K562 (cell line): ENCODE measurements at regions not wholly inside any gene's neighbourhood (a gene's known extent, or its start where the extent isn't known, plus 50 kb on each side); places are given as distances from the start of the nearest gene placed in this dataset.

Experiments used
- ATAC-seq: fragments of 200-7000 bp; cut with Tn5 transposase; 3 replicates; pipeline ENCODE4 v1.9.1; 2020; ENCODE audit warnings: moderate library complexity
- BruUV-seq: library from RNA; stranded (reverse); fragments of 400-500 nt; replicated peaks from 2 replicates; lab custom pipeline; 2021; lab: Mats Ljungman, UMichigan
- CTCF ChIA-PET: fragments of 300-600 bp; formaldehyde crosslinking; extraction: SDS; loops from one replicate; lab custom pipeline; 2021; ENCODE audit warnings: low intra/inter-chr PET ratio; lab: Yijun Ruan, JAX
- POLR2A ChIA-PET: fragments of 300-600, 350-650 bp; sonication (Branson Sonifier 250); formaldehyde crosslinking; extraction: SDS; loops from one replicate; lab custom pipeline; 2021; ENCODE audit warnings: antibody characterized with exemption, inconsistent platforms; lab: Yijun Ruan, JAX
- DNase-seq, 4 experiments: peaks; one replicate each; pipeline versions ENCODE4 v3.0.0 to v3.0.0-alpha.2; 2011 to 2018; ENCODE audit warnings: low spot score in 3 of 4, mixed read lengths in 3 of 4; ENCODE audit errors: extremely low read depth in 1 of 4
- FAIRE-seq: peaks from 2 replicates; lab custom pipeline; 2011; peaks lifted over from hg19 to GRCh38; lab: Jason Lieb, UNC
- H2AFZ ChIP-seq: 2 replicates; pipeline ENCODE4 v1.6.0; 2011; ENCODE audit warnings: low read depth, low read length, control low read depth, inconsistent platforms
- H3K27ac ChIP-seq: fragments of 200-600 bp; 3 replicates; pipeline ENCODE4 v1.8.0; 2011; ENCODE audit warnings: low read depth, mild to moderate bottlenecking, control low read depth, inconsistent platforms, low read length, moderate library complexity, mixed read lengths; ENCODE audit errors: extremely low read depth
- H3K27me3 ChIP-seq, 2 experiments: fragments of 300-600 bp in 1 of 2; 2 replicates in 1 of 2; 3 replicates in 1 of 2; pipeline versions ENCODE4 v1.6.0 to v1.8.0; 2011; ENCODE audit warnings: inconsistent platforms in 2 of 2, low read length in 2 of 2, mild to moderate bottlenecking in 1 of 2, mixed read lengths in 1 of 2, moderate library complexity in 1 of 2; ENCODE audit not compliant: control insufficient read depth in 2 of 2, insufficient read depth in 2 of 2
- H3K36me3 ChIP-seq: fragments of 300-600 bp; 3 replicates; pipeline ENCODE4 v1.8.0; 2011; ENCODE audit warnings: mild to moderate bottlenecking, low read length, inconsistent platforms; ENCODE audit not compliant: control insufficient read depth, insufficient read depth
- H3K4me1 ChIP-seq, 2 experiments: fragments of 200-600 bp in 1 of 2; replicated peaks in 1 of 2; 2 replicates in 1 of 2; 3 replicates in 1 of 2; pipeline versions ENCODE4 v1.5.1 to v1.8.0; 2011; ENCODE audit warnings: inconsistent platforms in 2 of 2, low read length in 2 of 2, mild to moderate bottlenecking in 1 of 2, mixed read lengths in 1 of 2, moderate library complexity in 1 of 2; ENCODE audit not compliant: control insufficient read depth in 2 of 2, insufficient read depth in 2 of 2
- H3K4me2 ChIP-seq: 2 replicates; pipeline ENCODE4 v1.6.1; 2011; ENCODE audit warnings: low read length, control low read depth, inconsistent platforms, mixed read lengths; ENCODE audit not compliant: insufficient read depth
- H3K4me3 ChIP-seq: fragments of 200-600 bp; sonication (generic), shearing (Covaris generic); 2 replicates; pipeline ENCODE4 v1.5.1; 2016; ENCODE audit warnings: control low read depth, inconsistent platforms
- H3K79me2 ChIP-seq: fragments of 200-600 bp; 3 replicates; pipeline ENCODE4 v1.8.0; 2011; ENCODE audit warnings: low read length, inconsistent platforms; ENCODE audit not compliant: control insufficient read depth, insufficient read depth
- H3K9ac ChIP-seq, 2 experiments: 2 replicates each; pipeline versions ENCODE4 v1.6.0 to v1.6.1; 2011; ENCODE audit warnings: low read depth in 2 of 2, low read length in 2 of 2, control low read depth in 1 of 2, inconsistent platforms in 1 of 2, mild to moderate bottlenecking in 1 of 2, mixed read lengths in 1 of 2; ENCODE audit not compliant: insufficient read depth in 1 of 2
- H3K9me1 ChIP-seq: one replicate; pipeline ENCODE4 v1.6.0; 2011; ENCODE audit warnings: inconsistent platforms, mild to moderate bottlenecking, low read length, moderate library complexity; ENCODE audit not compliant: control insufficient read depth, insufficient read depth
- H3K9me3 ChIP-seq: replicated peaks from 2 replicates; pipeline ENCODE4 v1.5.1; 2011; ENCODE audit warnings: low read depth, low read length, inconsistent platforms; ENCODE audit not compliant: control insufficient read depth, insufficient read depth
- H4K20me1 ChIP-seq: replicated peaks from 2 replicates; pipeline ENCODE4 v1.6.1; 2011; ENCODE audit warnings: low read length, inconsistent platforms, mixed read lengths; ENCODE audit not compliant: control insufficient read depth, insufficient read depth
- CHD2 ChIP-seq: IDR thresholded peaks from 2 replicates; pipeline ENCODE4 v1.6.1; 2011; ENCODE audit warnings: low read depth, low read length
- CREM ChIP-seq: IDR thresholded peaks from 2 replicates; pipeline ENCODE4 v1.6.1; 2014; ENCODE audit warnings: antibody characterized with exemption, low read depth
- CXXC5 ChIP-seq: fragments of 250-450 bp; sonication (Bioruptor Pico); IDR thresholded peaks from 2 replicates; pipeline ENCODE4 v1.8.0; 2022; ENCODE audit warnings: inconsistent platforms, mild to moderate bottlenecking, moderate library complexity
- HCFC1 ChIP-seq: IDR thresholded peaks from 2 replicates; pipeline ENCODE4 v1.6.1; 2012; ENCODE audit warnings: low read depth, low read length, improper control_type of control experiment
- MAZ ChIP-seq, 2 experiments: fragments of 450-650 bp in 1 of 2; sonication (generic) in 1 of 2; formaldehyde crosslinking; IDR thresholded peaks in 1 of 2; conservative IDR thresholded peaks in 1 of 2; 2 replicates each; pipeline versions ENCODE4 v1.4.0 to v1.5.0; 2020; ENCODE audit warnings: mild to moderate bottlenecking in 1 of 2, missing genetic modification reagents in 1 of 2
- POLR2H ChIP-seq: IDR thresholded peaks from 2 replicates; pipeline ENCODE4 v1.6.1; 2016; ENCODE audit warnings: missing genetic modification characterization, low read depth, mild to moderate bottlenecking, control low read depth, missing compliant biosample characterization, moderate library complexity
- RFX1 ChIP-seq: fragments of 450-650 bp; IDR thresholded peaks from 2 replicates; pipeline ENCODE4 v1.6.1; 2016; ENCODE audit warnings: mild to moderate bottlenecking, moderate library complexity
- SIX5 ChIP-seq, 2 experiments: IDR thresholded peaks; 2 replicates each; pipeline ENCODE4 v1.6.1; 2011; ENCODE audit warnings: low read length in 2 of 2, borderline replicate concordance in 1 of 2, low read depth in 1 of 2, mild to moderate bottlenecking in 1 of 2, moderate library complexity in 1 of 2; ENCODE audit not compliant: insufficient read depth in 1 of 2
- ZNF143 ChIP-seq: sonication (generic); formaldehyde crosslinking; IDR thresholded peaks from 2 replicates; pipeline ENCODE4 v1.9.0; 2022; ENCODE audit warnings: mild to moderate bottlenecking, missing genetic modification reagents
- WGBS: fragments of 100-300 bp; shearing (Covaris generic); methylation state at CpG from one replicate; pipeline ENCODE4 v1.1.6; 2016; ENCODE audit warnings: low coverage, mixed read lengths; ENCODE audit not compliant: insufficient coverage; ENCODE audit errors: missing lambda C conversion rate; 5-methylcytosine and 5-hydroxymethylcytosine counted together
- in situ Hi-C: fragments of 300-500 bp; cut with MboI; formaldehyde crosslinking; loops from 4 replicates; pipeline ENCODE4 v1.15.0; 2018; ENCODE audit warnings: inconsistent platforms, mixed read lengths
- intact Hi-C: fragments of 100-400 bp; cut with micrococcal nuclease; formaldehyde crosslinking; loops from 2 replicates; pipeline ENCODE4 v1.14.2; 2022
- TF ChIP-seq, protein P1 (sequence below), 2 experiments: fragments of 450-650 bp; IDR thresholded peaks; 2 replicates each; pipeline ENCODE4 v1.6.1; 2018; ENCODE audit warnings: mild to moderate bottlenecking in 2 of 2, low read depth in 1 of 2; ENCODE audit not compliant: partially characterized antibody in 2 of 2
- TF ChIP-seq, protein P2 (sequence below): fragments of 450-650 bp; formaldehyde crosslinking; IDR thresholded peaks from 2 replicates; pipeline ENCODE4 v1.4.0; 2022; ENCODE audit warnings: missing genetic modification characterization

DNA sequence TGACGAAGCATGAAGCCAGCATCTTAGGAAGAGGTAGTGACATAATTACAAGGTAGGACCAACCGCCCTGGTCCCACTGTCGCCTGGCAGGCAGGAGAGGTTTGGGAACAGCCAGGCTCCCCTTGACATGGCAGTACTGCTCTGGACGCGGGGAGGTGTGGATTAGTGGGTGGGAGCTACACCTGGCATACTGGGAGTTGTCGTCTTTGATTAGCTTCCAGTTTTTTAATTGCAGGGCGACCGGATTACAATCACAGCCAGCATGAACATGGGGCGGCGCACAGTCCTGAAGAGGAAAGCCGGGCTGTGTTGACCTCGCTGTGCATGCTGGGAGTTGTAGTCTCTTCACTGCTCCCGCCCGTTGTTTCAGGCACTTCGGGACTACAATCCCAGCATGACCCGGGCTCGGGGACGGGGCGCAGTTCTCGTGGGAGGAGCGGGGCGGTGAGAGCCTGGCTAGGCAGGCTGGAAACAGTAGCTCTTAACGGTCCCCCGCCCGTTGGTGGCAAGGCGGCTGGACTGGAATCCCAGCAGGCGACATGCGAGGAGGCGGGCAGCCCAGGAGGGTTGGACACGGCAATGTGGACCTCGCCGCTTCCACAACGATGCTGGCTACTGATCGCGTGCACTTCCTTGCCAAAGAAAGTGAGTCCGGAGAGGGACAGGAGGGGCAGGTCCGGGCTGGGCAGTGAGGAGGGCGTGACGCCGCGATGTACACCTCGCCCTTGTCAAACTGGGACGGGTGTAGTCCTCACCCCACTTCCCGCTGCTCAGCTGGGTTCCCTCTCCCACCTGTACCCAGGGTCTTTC is 98.0 kb upstream of the ZNF722 start:
- intact Hi-C loops (no loop called here), in situ Hi-C loops (no loop called here)
- Histone ChIP-seq H3K79me2 (no peaks in the 10 kb centered on the region), H3K27me3 (no peaks in the 10 kb centered on the region), H2AFZ (peak overlapping the region; percentile 81), H3K4me2 (peak overlapping the region; percentile 65), H3K4me3 (peak overlapping the region; percentile 17), H4K20me1 (no peaks in the 10 kb centered on the region), H3K4me1 (peaks cover 0 to 8% of the 10 kb centered on the region in 2 experiments; a peak in 2 of 5 replicates), H3K27ac (no peak overlapping the region), H3K36me3 (no peaks in the 10 kb centered on the region), H3K9me1 (no peaks in the 10 kb centered on the region), H3K9me3 (no peaks in the 10 kb centered on the region), H3K9ac (no peak overlapping the region; a peak in 1 of 4 replicates)
- peak; percentile 84 for TF ChIP-seq CHD2
- TF ChIP-seq POLR2H (tag) = no peak
- TF ChIP-seq RFX1 = peak; percentile 11
- peak; percentile 83 for TF ChIP-seq HCFC1
- 0 out of 2 replicates have a peak, but pooled peaks have one; percentile 33 for TF ChIP-seq CREM
- 0 out of 4 replicates have a peak, but pooled peaks of 1 of the 2 experiments have one; percentile 33 for TF ChIP-seq MAZ (CRISPR knock-in tag; conservative IDR thresholded peaks at IDR 0.05 in 1 of 2, IDR thresholded peaks at IDR 0.05 in 1 of 2)
- peak; percentile 32 to 43; a peak in 2 of 4 replicates for TF ChIP-seq SIX5 (IDR thresholded peaks at IDR 0.05; ENCODE audit: borderline replicate concordance in 1 of 2, insufficient read depth in 1 of 2, low read depth in 1 of 2, low read length in 2 of 2)
- TF ChIP-seq, protein P1, sequence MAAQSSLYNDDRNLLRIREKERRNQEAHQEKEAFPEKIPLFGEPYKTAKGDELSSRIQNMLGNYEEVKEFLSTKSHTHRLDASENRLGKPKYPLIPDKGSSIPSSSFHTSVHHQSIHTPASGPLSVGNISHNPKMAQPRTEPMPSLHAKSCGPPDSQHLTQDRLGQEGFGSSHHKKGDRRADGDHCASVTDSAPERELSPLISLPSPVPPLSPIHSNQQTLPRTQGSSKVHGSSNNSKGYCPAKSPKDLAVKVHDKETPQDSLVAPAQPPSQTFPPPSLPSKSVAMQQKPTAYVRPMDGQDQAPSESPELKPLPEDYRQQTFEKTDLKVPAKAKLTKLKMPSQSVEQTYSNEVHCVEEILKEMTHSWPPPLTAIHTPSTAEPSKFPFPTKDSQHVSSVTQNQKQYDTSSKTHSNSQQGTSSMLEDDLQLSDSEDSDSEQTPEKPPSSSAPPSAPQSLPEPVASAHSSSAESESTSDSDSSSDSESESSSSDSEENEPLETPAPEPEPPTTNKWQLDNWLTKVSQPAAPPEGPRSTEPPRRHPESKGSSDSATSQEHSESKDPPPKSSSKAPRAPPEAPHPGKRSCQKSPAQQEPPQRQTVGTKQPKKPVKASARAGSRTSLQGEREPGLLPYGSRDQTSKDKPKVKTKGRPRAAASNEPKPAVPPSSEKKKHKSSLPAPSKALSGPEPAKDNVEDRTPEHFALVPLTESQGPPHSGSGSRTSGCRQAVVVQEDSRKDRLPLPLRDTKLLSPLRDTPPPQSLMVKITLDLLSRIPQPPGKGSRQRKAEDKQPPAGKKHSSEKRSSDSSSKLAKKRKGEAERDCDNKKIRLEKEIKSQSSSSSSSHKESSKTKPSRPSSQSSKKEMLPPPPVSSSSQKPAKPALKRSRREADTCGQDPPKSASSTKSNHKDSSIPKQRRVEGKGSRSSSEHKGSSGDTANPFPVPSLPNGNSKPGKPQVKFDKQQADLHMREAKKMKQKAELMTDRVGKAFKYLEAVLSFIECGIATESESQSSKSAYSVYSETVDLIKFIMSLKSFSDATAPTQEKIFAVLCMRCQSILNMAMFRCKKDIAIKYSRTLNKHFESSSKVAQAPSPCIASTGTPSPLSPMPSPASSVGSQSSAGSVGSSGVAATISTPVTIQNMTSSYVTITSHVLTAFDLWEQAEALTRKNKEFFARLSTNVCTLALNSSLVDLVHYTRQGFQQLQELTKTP (IDR thresholded peaks at IDR 0.05; ENCODE audit: low read depth in 1 of 2, partially characterized antibody in 2 of 2) = peak in 1 of 2 experiments; percentile 93
- TF ChIP-seq, protein P2, sequence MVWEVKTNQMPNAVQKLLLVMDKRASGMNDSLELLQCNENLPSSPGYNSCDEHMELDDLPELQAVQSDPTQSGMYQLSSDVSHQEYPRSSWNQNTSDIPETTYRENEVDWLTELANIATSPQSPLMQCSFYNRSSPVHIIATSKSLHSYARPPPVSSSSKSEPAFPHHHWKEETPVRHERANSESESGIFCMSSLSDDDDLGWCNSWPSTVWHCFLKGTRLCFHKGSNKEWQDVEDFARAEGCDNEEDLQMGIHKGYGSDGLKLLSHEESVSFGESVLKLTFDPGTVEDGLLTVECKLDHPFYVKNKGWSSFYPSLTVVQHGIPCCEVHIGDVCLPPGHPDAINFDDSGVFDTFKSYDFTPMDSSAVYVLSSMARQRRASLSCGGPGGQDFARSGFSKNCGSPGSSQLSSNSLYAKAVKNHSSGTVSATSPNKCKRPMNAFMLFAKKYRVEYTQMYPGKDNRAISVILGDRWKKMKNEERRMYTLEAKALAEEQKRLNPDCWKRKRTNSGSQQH (CRISPR knock-in tag) = no peak
- peak; percentile 47; the same call in 1 of the 2 replicates for TF ChIP-seq CXXC5
- TF ChIP-seq ZNF143 = peak; percentile 77
- peak; percentile 15 for FAIRE-seq
- peak; percentile 40 to 73 (median 42) for DNase-seq
- CTCF ChIA-PET = no interaction called here
- no TSS peak for BruUV-seq
- ATAC-seq = peak; percentile 98
- WGBS = 1% methylated on average over 44 of the region's 44 CpGs
- POLR2A ChIA-PET = no interaction called here
